ENCODE measurements at regions not wholly inside any gene's neighbourhood (a gene's known extent, or its start where the extent isn't known, plus 50 kb on each side); places are given as distances from the start of the nearest gene placed in this dataset.

GRCh38 chr2:199631129-199631528 is 173.4 kb upstream of the SATB2 start:
- CTCF ChIA-PET, result no interaction called here
- in situ Hi-C loops (cut with MboI) (no loop called here), intact Hi-C loops (cut with micrococcal nuclease; ENCODE audit: unreplicated experiment) (no loop called here)
- DNase-seq (ENCODE audit: low read depth, low spot score) (no peak), ATAC-seq (no peak), FAIRE-seq (no peak)
- no peak for TF ChIP-seq RCOR1 (conservative IDR thresholded peaks at IDR 0.05; ENCODE audit: low read depth, low read length)
- TF ChIP-seq CREM (IDR thresholded peaks at IDR 0.05; ENCODE audit: low read depth), result no peak
- TF ChIP-seq SKIL (IDR thresholded peaks at IDR 0.05; ENCODE audit: low read depth, poor library complexity, severe bottlenecking), result no peak
- no peak for TF ChIP-seq ETV6 (conservative IDR thresholded peaks at IDR 0.05 in 1 of 2, IDR thresholded peaks at IDR 0.05 in 1 of 2; ENCODE audit: borderline replicate concordance in 1 of 2, low read depth in 1 of 2)
- no peak for TF ChIP-seq TCF12 (IDR thresholded peaks at IDR 0.05; ENCODE audit: low read depth, low read length)
- POLR2A ChIA-PET, result no interaction called here
- H4K20me1 ChIP-seq (ENCODE audit: control insufficient read depth, insufficient read depth), result no peaks in the 10 kb centered on the region
- no peak overlapping the region for H3K4me2 ChIP-seq (ENCODE audit: control insufficient read depth, insufficient read depth)
- no peak overlapping the region for H3K27ac ChIP-seq (ENCODE audit: control insufficient read depth, insufficient read depth)
- 15% methylated on average over 4 of the region's 4 CpGs for whole genome bisulfite sequencing (ENCODE audit: insufficient coverage, insufficient replicate concordance, low lambda C conversion rate, missing lambda C conversion rate)
- H3K9ac ChIP-seq (ENCODE audit: control insufficient read depth, insufficient read depth, low read length), result no peak overlapping the region
- no peak overlapping the region for H3K4me3 ChIP-seq
- no peaks in the 10 kb centered on the region for H3K36me3 ChIP-seq (ENCODE audit: control insufficient read depth in 2 of 2, insufficient read depth in 2 of 2, low read length in 1 of 2)
- H3K79me2 ChIP-seq (ENCODE audit: control insufficient read depth, insufficient read depth, low read length), result no peaks in the 10 kb centered on the region
- RAD21 ChIA-PET (ENCODE audit: unreplicated experiment), result no interaction called here
- H3K4me1 ChIP-seq (ENCODE audit: control insufficient read depth, insufficient read depth, low read length), result no peaks in the 10 kb centered on the region
- BruUV-seq (replicated peaks), result no TSS peak
- SMC1A ChIA-PET (ENCODE audit: uncharacterized antibody, unreplicated experiment), result no interaction called here
- H3K27me3 ChIP-seq (replicated peaks in 1 of 2; ENCODE audit: control insufficient read depth in 2 of 2, insufficient read depth in 2 of 2, low read length in 1 of 2), result no peaks in the 10 kb centered on the region
- no peak overlapping the region for H2AFZ ChIP-seq (ENCODE audit: control insufficient read depth, low read depth, low read length)
- no peaks in the 10 kb centered on the region for H3K9me3 ChIP-seq (replicated peaks; ENCODE audit: control insufficient read depth, insufficient read depth, low read length)

- DNase-seq (ENCODE audit: low read depth, low spot score) (no peak), ATAC-seq (no peak), FAIRE-seq (no peak)
- no peak overlapping the region for H3K9ac ChIP-seq (ENCODE audit: control insufficient read depth, insufficient read depth, low read length)
- RAD21 ChIA-PET (ENCODE audit: unreplicated experiment), result no interaction called here
- in situ Hi-C loops (cut with MboI), result no loop called here
- no peaks in the 10 kb centered on the region for H3K36me3 ChIP-seq (ENCODE audit: control insufficient read depth in 2 of 2, insufficient read depth in 2 of 2, low read length in 1 of 2)
- H3K27me3 ChIP-seq (replicated peaks in 1 of 2; ENCODE audit: control insufficient read depth in 2 of 2, insufficient read depth in 2 of 2, low read length in 1 of 2), result no peaks in the 10 kb centered on the region
- H4K20me1 ChIP-seq (ENCODE audit: control insufficient read depth, insufficient read depth), result no peaks in the 10 kb centered on the region; the same call in 1 of the 2 replicates
- H3K79me2 ChIP-seq (ENCODE audit: control insufficient read depth, insufficient read depth, low read length), result no peaks in the 10 kb centered on the region
- no peak overlapping the region for H2AFZ ChIP-seq (ENCODE audit: control insufficient read depth, low read depth, low read length)
- SMC1A ChIA-PET (ENCODE audit: uncharacterized antibody, unreplicated experiment), result no interaction called here
- CTCF ChIA-PET, result no interaction called here
- POLR2A ChIA-PET, result no interaction called here
- H3K27ac ChIP-seq (ENCODE audit: control insufficient read depth, insufficient read depth), result no peak overlapping the region
- intact Hi-C loops (cut with micrococcal nuclease; ENCODE audit: unreplicated experiment), result no loop called here
- no peaks in the 10 kb centered on the region for H3K4me1 ChIP-seq (ENCODE audit: control insufficient read depth, insufficient read depth, low read length)
- H3K4me2 ChIP-seq (ENCODE audit: control insufficient read depth, insufficient read depth), result no peak overlapping the region
- H3K4me3 ChIP-seq, result no peak overlapping the region
- H3K9me3 ChIP-seq (replicated peaks; ENCODE audit: control insufficient read depth, insufficient read depth, low read length), result no peaks in the 10 kb centered on the region
- BruUV-seq (replicated peaks), result no TSS peak
- TF ChIP-seq SMAD5 (IDR thresholded peaks at IDR 0.05; ENCODE audit: low read depth), result no peak
- no peak for TF ChIP-seq PRDM15 (CRISPR knock-in tag; IDR thresholded peaks at IDR 0.05)
- no peak for TF ChIP-seq FOS (IDR thresholded peaks at IDR 0.05; ENCODE audit: borderline replicate concordance, extremely low read depth, insufficient read length)
- no peak for TF ChIP-seq HDAC2 (IDR thresholded peaks at IDR 0.05)
- TF ChIP-seq ASH2L (IDR thresholded peaks at IDR 0.05; ENCODE audit: borderline replicate concordance, low read depth), result no peak
- TF ChIP-seq CTCF (IDR thresholded peaks at IDR 0.05 in 2 of 3, conservative IDR thresholded peaks at IDR 0.05 in 1 of 3; ENCODE audit: control insufficient read depth in 2 of 3, extremely low read depth in 1 of 3, insufficient read depth in 1 of 3, low read depth in 3 of 3, low read length in 3 of 3), result no peak
- TF ChIP-seq CREB1 (IDR thresholded peaks at IDR 0.05; ENCODE audit: low read depth), result no peak
Observed at GRCh38 chr2:199629301-199629700, 171.6 kb upstream of the SATB2 start.
